ENCODE measurements at regions not wholly inside any gene's neighbourhood (a gene's known extent, or its start where the extent isn't known, plus 50 kb on each side); places are given as distances from the start of the nearest gene placed in this dataset.

GRCh38 chr1:30397576-30397975 lies 325.8 kb downstream of the MATN1 start:
- TF ChIP-seq EZH2 (IDR thresholded peaks at IDR 0.05; ENCODE audit: low read length), result no peak
- TF ChIP-seq CTCF (optimal IDR thresholded peaks at IDR 0.05 in 1 of 3, IDR thresholded peaks at IDR 0.05 in 1 of 3, conservative IDR thresholded peaks at IDR 0.05 in 1 of 3; ENCODE audit: extremely low read depth in 1 of 3, insufficient read depth in 2 of 3, low read length in 3 of 3), result no peak
- Histone ChIP-seq H3K79me2 (ENCODE audit: control insufficient read depth, insufficient read depth, low read length) (no peaks in the 10 kb centered on the region), H3K4me3 (ENCODE audit: control insufficient read depth in 2 of 3, extremely low read depth in 1 of 3, insufficient read depth in 2 of 3, low read depth in 1 of 3, low read length in 3 of 3) (no peak overlapping the region), H3K4me2 (ENCODE audit: control insufficient read depth, extremely low read depth, insufficient read depth, low read depth, low read length) (no peak overlapping the region), H3K36me3 (ENCODE audit: control insufficient read depth in 2 of 2, extremely low read depth in 1 of 2, insufficient read depth in 2 of 2, low read length in 2 of 2) (no peaks in the 10 kb centered on the region), H4K20me1 (ENCODE audit: control insufficient read depth, extremely low read depth, insufficient read depth, low read length) (no peaks in the 10 kb centered on the region), H3K27ac (ENCODE audit: control insufficient read depth, insufficient read depth, low read length) (no peak overlapping the region), H3K9ac (ENCODE audit: control insufficient read depth, extremely low read depth, insufficient read depth, low read length) (no peak overlapping the region), H2AFZ (ENCODE audit: control insufficient read depth, low read length) (no peak overlapping the region), H3K9me3 (ENCODE audit: control insufficient read depth, low read depth, low read length) (no peaks in the 10 kb centered on the region), H3K4me1 (ENCODE audit: control insufficient read depth, extremely low read depth, insufficient read depth, low read length) (no peaks in the 10 kb centered on the region), H3K9me1 (ENCODE audit: control insufficient read depth, extremely low read depth, insufficient read depth, low read length) (no peaks in the 10 kb centered on the region), H3K27me3 (ENCODE audit: control insufficient read depth, extremely low read depth, insufficient read depth, low read length) (no peaks in the 10 kb centered on the region)
- no peak for FAIRE-seq
- dilution Hi-C loops (cut with MboI; ENCODE audit: extremely low pct_ligation_motif_present, low sequenced_read_pairs), result no loop called here
- no peak for DNase-seq (ENCODE audit: low read depth, low spot score)

GRCh38 chr1:30395631-30396030 lies 327.8 kb downstream of the MATN1 start:
- no peaks in the 10 kb centered on the region for H4K20me1 ChIP-seq (ENCODE audit: control insufficient read depth, extremely low read depth, insufficient read depth, low read length)
- no peaks in the 10 kb centered on the region for H3K9me3 ChIP-seq (ENCODE audit: control insufficient read depth, low read depth, low read length)
- TF ChIP-seq EZH2 (IDR thresholded peaks at IDR 0.05; ENCODE audit: low read length) (no peak), CTCF (optimal IDR thresholded peaks at IDR 0.05 in 1 of 3, IDR thresholded peaks at IDR 0.05 in 1 of 3, conservative IDR thresholded peaks at IDR 0.05 in 1 of 3; ENCODE audit: extremely low read depth in 1 of 3, insufficient read depth in 2 of 3, low read length in 3 of 3) (no peak)
- FAIRE-seq, result no peak
- H3K79me2 ChIP-seq (ENCODE audit: control insufficient read depth, insufficient read depth, low read length), result no peaks in the 10 kb centered on the region
- H2AFZ ChIP-seq (ENCODE audit: control insufficient read depth, low read length), result no peak overlapping the region
- no peak overlapping the region for H3K4me2 ChIP-seq (ENCODE audit: control insufficient read depth, extremely low read depth, insufficient read depth, low read depth, low read length)
- H3K4me3 ChIP-seq (ENCODE audit: control insufficient read depth in 2 of 3, extremely low read depth in 1 of 3, insufficient read depth in 2 of 3, low read depth in 1 of 3, low read length in 3 of 3), result no peak overlapping the region
- dilution Hi-C loops (cut with MboI; ENCODE audit: extremely low pct_ligation_motif_present, low sequenced_read_pairs), result no loop called here
- no peaks in the 10 kb centered on the region for H3K9me1 ChIP-seq (ENCODE audit: control insufficient read depth, extremely low read depth, insufficient read depth, low read length)
- H3K9ac ChIP-seq (ENCODE audit: control insufficient read depth, extremely low read depth, insufficient read depth, low read length), result no peak overlapping the region
- DNase-seq (ENCODE audit: low read depth, low spot score), result no peak
- H3K27me3 ChIP-seq (ENCODE audit: control insufficient read depth, extremely low read depth, insufficient read depth, low read length), result no peaks in the 10 kb centered on the region
- H3K27ac ChIP-seq (ENCODE audit: control insufficient read depth, insufficient read depth, low read length), result no peak overlapping the region
- H3K36me3 ChIP-seq (ENCODE audit: control insufficient read depth in 2 of 2, extremely low read depth in 1 of 2, insufficient read depth in 2 of 2, low read length in 2 of 2), result no peaks in the 10 kb centered on the region
- no peaks in the 10 kb centered on the region for H3K4me1 ChIP-seq (ENCODE audit: control insufficient read depth, extremely low read depth, insufficient read depth, low read length)

All from keratinocyte (primary cell).